ENCODE measurements at regions not wholly inside any gene's neighbourhood (a gene's known extent, or its start where the extent isn't known, plus 50 kb on each side); places are given as distances from the start of the nearest gene placed in this dataset.

DNA sequence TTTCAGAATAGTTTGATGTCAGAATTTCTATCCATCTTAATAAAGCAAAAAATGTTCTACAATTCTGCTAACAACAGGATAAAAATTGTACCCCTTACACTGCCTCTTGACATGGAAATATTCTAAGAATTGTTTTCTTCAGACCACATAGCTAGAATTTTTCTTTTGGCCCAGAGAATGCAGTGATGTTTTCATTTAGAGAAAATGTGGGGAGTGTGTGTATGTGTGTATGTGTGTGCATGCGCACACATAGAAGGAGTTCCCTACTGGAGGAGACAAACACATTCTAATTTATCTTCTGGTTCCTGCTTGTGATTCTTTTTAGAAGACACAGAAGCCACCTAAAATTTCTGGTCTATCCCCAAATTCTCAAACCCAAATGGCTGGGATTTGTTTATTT is 1145.7 kb downstream of the VRK1 start (continued):
- TF ChIP-seq ZNF394 (tag by site-specific recombination; IDR thresholded peaks at IDR 0.05; ENCODE audit: borderline replicate concordance), result no peak
- TF ChIP-seq, protein P1, sequence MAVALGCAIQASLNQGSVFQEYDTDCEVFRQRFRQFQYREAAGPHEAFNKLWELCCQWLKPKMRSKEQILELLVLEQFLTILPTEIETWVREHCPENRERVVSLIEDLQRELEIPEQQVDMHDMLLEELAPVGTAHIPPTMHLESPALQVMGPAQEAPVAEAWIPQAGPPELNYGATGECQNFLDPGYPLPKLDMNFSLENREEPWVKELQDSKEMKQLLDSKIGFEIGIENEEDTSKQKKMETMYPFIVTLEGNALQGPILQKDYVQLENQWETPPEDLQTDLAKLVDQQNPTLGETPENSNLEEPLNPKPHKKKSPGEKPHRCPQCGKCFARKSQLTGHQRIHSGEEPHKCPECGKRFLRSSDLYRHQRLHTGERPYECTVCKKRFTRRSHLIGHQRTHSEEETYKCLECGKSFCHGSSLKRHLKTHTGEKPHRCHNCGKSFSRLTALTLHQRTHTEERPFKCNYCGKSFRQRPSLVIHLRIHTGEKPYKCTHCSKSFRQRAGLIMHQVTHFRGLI (tag by site-specific recombination; IDR thresholded peaks at IDR 0.05), result no peak
- no peak for TF ChIP-seq ZNF473 (tag by site-specific recombination; IDR thresholded peaks at IDR 0.05)
- no peak for TF ChIP-seq ZNF658 (tag by site-specific recombination; IDR thresholded peaks at IDR 0.05)
- no peak for TF ChIP-seq ZNF391 (tag by site-specific recombination; IDR thresholded peaks at IDR 0.05; ENCODE audit: borderline replicate concordance, low read depth)
- TF ChIP-seq ZFP37 (tag by site-specific recombination; IDR thresholded peaks at IDR 0.05), result no peak

DNA sequence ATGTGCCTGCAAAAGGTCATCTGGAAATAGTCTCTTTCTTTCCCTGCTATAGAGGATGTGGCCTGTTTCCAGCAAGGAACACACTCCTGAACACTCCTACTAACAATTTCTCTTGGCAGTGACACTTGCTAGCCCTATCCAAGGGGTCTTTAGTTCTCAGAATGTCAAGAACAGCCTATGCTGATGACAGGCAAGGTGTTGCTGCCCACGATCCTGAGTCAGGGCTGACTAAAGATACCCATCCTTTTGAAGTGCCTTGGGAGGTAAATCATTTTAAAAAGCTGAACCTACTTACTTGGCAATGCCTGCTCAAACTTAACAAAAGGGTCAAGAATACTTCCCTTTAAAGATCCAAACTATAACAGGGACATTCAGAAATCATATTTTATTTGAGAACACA is 1146.4 kb downstream of the VRK1 start:
- no peaks in the 10 kb centered on the region for H3K36me3 ChIP-seq (ENCODE audit: control insufficient read depth in 2 of 2, insufficient read depth in 1 of 2, low read length in 2 of 2)
- no peaks in the 10 kb centered on the region for H3K9me3 ChIP-seq (ENCODE audit: control insufficient read depth, insufficient read depth, low read depth, low read length)
- no peaks in the 10 kb centered on the region for H3K4me1 ChIP-seq (ENCODE audit: control insufficient read depth, insufficient read depth, low read length)
- H3K27ac ChIP-seq (ENCODE audit: extremely low read depth, low read depth, low read length), result no peak overlapping the region
- TF ChIP-seq ZNF626 (tag by site-specific recombination; IDR thresholded peaks at IDR 0.05), result no peak
- no peak overlapping the region for H3K4me3 ChIP-seq (ENCODE audit: low read depth, low read length)
- ChIA-PET POLR2A (no interaction called here), CTCF (no interaction called here)

DNA sequence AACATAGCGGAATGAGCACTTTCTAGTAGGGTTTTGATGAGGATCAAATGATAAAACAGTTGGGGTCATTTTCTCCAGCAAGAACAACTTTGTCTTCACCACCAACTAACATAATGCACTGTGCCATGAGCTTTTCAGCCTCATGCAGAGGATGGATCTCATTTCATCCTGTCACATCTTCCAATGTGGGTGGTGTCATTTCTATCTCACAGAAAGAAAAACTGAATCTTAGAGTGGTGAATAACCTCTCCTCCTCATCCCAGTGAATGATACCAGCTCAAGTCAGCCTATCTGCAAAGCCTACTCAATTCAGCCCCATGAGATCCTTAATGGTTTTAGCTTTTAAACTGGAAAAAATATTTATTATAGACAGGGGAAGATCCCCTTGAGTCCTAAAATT is 1147.2 kb downstream of the VRK1 start:
- Histone ChIP-seq H3K27ac (ENCODE audit: extremely low read depth, low read depth, low read length) (no peak overlapping the region), H3K36me3 (ENCODE audit: control insufficient read depth in 2 of 2, insufficient read depth in 1 of 2, low read length in 2 of 2) (no peaks in the 10 kb centered on the region), H3K4me3 (ENCODE audit: low read depth, low read length) (no peak overlapping the region), H3K9me3 (ENCODE audit: control insufficient read depth, insufficient read depth, low read depth, low read length) (no peaks in the 10 kb centered on the region), H3K4me1 (ENCODE audit: control insufficient read depth, insufficient read depth, low read length) (no peaks in the 10 kb centered on the region)
- CTCF ChIA-PET, result no interaction called here
- TF ChIP-seq, protein P2, sequence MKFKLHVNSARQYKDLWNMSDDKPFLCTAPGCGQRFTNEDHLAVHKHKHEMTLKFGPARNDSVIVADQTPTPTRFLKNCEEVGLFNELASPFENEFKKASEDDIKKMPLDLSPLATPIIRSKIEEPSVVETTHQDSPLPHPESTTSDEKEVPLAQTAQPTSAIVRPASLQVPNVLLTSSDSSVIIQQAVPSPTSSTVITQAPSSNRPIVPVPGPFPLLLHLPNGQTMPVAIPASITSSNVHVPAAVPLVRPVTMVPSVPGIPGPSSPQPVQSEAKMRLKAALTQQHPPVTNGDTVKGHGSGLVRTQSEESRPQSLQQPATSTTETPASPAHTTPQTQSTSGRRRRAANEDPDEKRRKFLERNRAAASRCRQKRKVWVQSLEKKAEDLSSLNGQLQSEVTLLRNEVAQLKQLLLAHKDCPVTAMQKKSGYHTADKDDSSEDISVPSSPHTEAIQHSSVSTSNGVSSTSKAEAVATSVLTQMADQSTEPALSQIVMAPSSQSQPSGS (tag by site-specific recombination; IDR thresholded peaks at IDR 0.05; ENCODE audit: low read depth), result no peak
- TF ChIP-seq ZEB2 (tag by site-specific recombination; IDR thresholded peaks at IDR 0.05) (no peak), ZNF660 (tag by site-specific recombination; IDR thresholded peaks at IDR 0.05) (no peak), ZNF302 (tag by site-specific recombination; IDR thresholded peaks at IDR 0.05; ENCODE audit: low read depth) (no peak), ZNF391 (tag by site-specific recombination; IDR thresholded peaks at IDR 0.05; ENCODE audit: borderline replicate concordance, low read depth) (no peak), ZNF138 (tag by site-specific recombination; IDR thresholded peaks at IDR 0.05; ENCODE audit: borderline replicate concordance) (no peak), ZNF366 (tag by site-specific recombination; conservative IDR thresholded peaks at IDR 0.05) (no peak), ZBTB21 (tag by site-specific recombination; IDR thresholded peaks at IDR 0.05) (no peak), ZNF211 (tag by site-specific recombination; IDR thresholded peaks at IDR 0.05; ENCODE audit: low read depth) (no peak), ZFP69B (tag by site-specific recombination; IDR thresholded peaks at IDR 0.05) (no peak), GLIS2 (tag by site-specific recombination; IDR thresholded peaks at IDR 0.05) (no peak)
- POLR2A ChIA-PET, result no interaction called here

DNA sequence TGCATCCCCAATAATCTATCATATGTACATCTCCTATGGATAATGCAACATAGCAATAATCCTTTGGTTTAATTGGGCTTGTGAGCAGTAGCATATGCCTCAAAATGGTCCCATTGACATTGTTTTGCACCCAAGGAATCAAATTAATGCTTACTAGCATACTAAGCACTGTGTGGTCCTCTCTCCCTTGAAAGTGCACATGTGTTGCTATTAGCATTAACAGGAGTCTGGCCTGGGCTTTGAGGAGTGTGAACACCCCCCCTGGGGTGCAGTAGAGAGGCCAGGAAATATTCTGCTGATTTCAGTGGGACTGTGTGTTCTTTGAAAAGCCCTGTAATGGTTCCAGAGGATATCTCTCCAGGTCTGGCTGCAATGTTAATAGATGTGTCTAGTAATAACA is 1148.4 kb downstream of the VRK1 start:
- H3K36me3 ChIP-seq (ENCODE audit: control insufficient read depth in 2 of 2, insufficient read depth in 1 of 2, low read length in 2 of 2), result no peaks in the 10 kb centered on the region
- H3K4me3 ChIP-seq (ENCODE audit: low read depth, low read length), result no peak overlapping the region
- ChIA-PET CTCF (no interaction called here), POLR2A (no interaction called here)
- TF ChIP-seq, protein P3, sequence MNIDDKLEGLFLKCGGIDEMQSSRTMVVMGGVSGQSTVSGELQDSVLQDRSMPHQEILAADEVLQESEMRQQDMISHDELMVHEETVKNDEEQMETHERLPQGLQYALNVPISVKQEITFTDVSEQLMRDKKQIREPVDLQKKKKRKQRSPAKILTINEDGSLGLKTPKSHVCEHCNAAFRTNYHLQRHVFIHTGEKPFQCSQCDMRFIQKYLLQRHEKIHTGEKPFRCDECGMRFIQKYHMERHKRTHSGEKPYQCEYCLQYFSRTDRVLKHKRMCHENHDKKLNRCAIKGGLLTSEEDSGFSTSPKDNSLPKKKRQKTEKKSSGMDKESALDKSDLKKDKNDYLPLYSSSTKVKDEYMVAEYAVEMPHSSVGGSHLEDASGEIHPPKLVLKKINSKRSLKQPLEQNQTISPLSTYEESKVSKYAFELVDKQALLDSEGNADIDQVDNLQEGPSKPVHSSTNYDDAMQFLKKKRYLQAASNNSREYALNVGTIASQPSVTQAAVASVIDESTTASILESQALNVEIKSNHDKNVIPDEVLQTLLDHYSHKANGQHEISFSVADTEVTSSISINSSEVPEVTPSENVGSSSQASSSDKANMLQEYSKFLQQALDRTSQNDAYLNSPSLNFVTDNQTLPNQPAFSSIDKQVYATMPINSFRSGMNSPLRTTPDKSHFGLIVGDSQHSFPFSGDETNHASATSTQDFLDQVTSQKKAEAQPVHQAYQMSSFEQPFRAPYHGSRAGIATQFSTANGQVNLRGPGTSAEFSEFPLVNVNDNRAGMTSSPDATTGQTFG (tag by site-specific recombination; IDR thresholded peaks at IDR 0.05; ENCODE audit: borderline replicate concordance), result no peak
- TF ChIP-seq GLI2 (tag by site-specific recombination; IDR thresholded peaks at IDR 0.05; ENCODE audit: borderline replicate concordance, low read depth) (no peak), ZNF266 (tag by site-specific recombination; IDR thresholded peaks at IDR 0.05; ENCODE audit: low read depth) (no peak), KLF16 (tag by site-specific recombination; IDR thresholded peaks at IDR 0.05) (no peak), OSR2 (tag by site-specific recombination; IDR thresholded peaks at IDR 0.05) (no peak), ZNF174 (tag by site-specific recombination; IDR thresholded peaks at IDR 0.05) (no peak), ZNF624 (tag by site-specific recombination; IDR thresholded peaks at IDR 0.05) (no peak)
- no peak overlapping the region for H3K27ac ChIP-seq (ENCODE audit: extremely low read depth, low read depth, low read length)
- no peaks in the 10 kb centered on the region for H3K9me3 ChIP-seq (ENCODE audit: control insufficient read depth, insufficient read depth, low read depth, low read length)
- H3K4me1 ChIP-seq (ENCODE audit: control insufficient read depth, insufficient read depth, low read length), result no peaks in the 10 kb centered on the region
